ENCODE measurements at regions not wholly inside any gene's neighbourhood (a gene's known extent, or its start where the extent isn't known, plus 50 kb on each side); places are given as distances from the start of the nearest gene placed in this dataset.
"Not testable (repeated sequence)": the region's sequence is repeated elsewhere in the genome, so short reads cannot be mapped to it uniquely, and the experiment has no call there.

- WGBS, 2 donors, result 80 to 86% methylated on average over 6 of the region's 6 CpGs
- DNase-seq, result no peak
Observed at GRCh38 chr12:115794659-115795081, 482.8 kb downstream of the MED13L start.

GRCh38 chr12:115791331-115791730 lies 486.2 kb downstream of the MED13L start:
- Histone ChIP-seq H3K27me3 (no peaks in the 10 kb centered on the region), H3K4me1 (no peaks in the 10 kb centered on the region), H3K4me3 (replicated peaks in 1 of 3) (no peak overlapping the region), H3K27ac (no peak overlapping the region), H3K9me3 (no peaks in the 10 kb centered on the region), H3K36me3 (no peaks in the 10 kb centered on the region)
- WGBS, 2 donors, result 66 to 81% methylated on average over 2 to 4 of the region's 4 CpGs
- DNase-seq, result no peak
- TF ChIP-seq CTCF (IDR thresholded peaks at IDR 0.05) (no peak), POLR2A (IDR thresholded peaks at IDR 0.05) (no peak)
- intact Hi-C loops (cut with DNase I), result no loop called here

More at GRCh38 chr12:115794659-115795081, 482.8 kb downstream of the MED13L start:
- Histone ChIP-seq H3K4me3 (replicated peaks in 1 of 3) (no peak overlapping the region), H3K27me3 (no peaks in the 10 kb centered on the region), H3K27ac (no peak overlapping the region), H3K9me3 (no peaks in the 10 kb centered on the region), H3K4me1 (no peaks in the 10 kb centered on the region), H3K36me3 (no peaks in the 10 kb centered on the region)
- TF ChIP-seq POLR2A (IDR thresholded peaks at IDR 0.05) (no peak), CTCF (IDR thresholded peaks at IDR 0.05) (no peak)
- intact Hi-C loops (cut with DNase I), result no loop called here

- Histone ChIP-seq H3K36me3 (no peaks in the 10 kb centered on the region), H3K4me3 (replicated peaks in 1 of 3) (no peak overlapping the region), H3K9me3 (no peaks in the 10 kb centered on the region), H3K27me3 (no peaks in the 10 kb centered on the region), H3K4me1 (no peaks in the 10 kb centered on the region), H3K27ac (no peak overlapping the region)
- WGBS, 2 donors, result 90 to 96% methylated on average over 1 of the region's 1 CpG
- DNase-seq, result no peak
- intact Hi-C loops (cut with DNase I), result no loop called here
- TF ChIP-seq CTCF (IDR thresholded peaks at IDR 0.05), result no peak
- TF ChIP-seq POLR2A (IDR thresholded peaks at IDR 0.05), result no peak
Observed at GRCh38 chr12:115790526-115790925, 487.0 kb downstream of the MED13L start.

GRCh38 chr12:115786490-115786889 lies 491.0 kb downstream of the MED13L start:
- DNase-seq; H3K4me3 ChIP-seq (replicated peaks in 1 of 3); H3K4me1 ChIP-seq; intact Hi-C loops (cut with DNase I); H3K36me3 ChIP-seq; H3K27me3 ChIP-seq; H3K27ac ChIP-seq; H3K9me3 ChIP-seq: not testable (repeated sequence)
- 98% methylated on average over 3 of the region's 3 CpGs for WGBS, 2 donors

GRCh38 chr12:115785548-115785947 lies 491.9 kb downstream of the MED13L start:
- 94 to 97% methylated on average over 3 of the region's 3 CpGs for WGBS, 2 donors
- Histone ChIP-seq H3K4me3 (replicated peaks in 1 of 3) (no peak overlapping the region), H3K4me1 (no peaks in the 10 kb centered on the region), H3K36me3 (no peaks in the 10 kb centered on the region), H3K27ac (no peak overlapping the region), H3K9me3 (no peaks in the 10 kb centered on the region), H3K27me3 (no peaks in the 10 kb centered on the region)
- intact Hi-C loops (cut with DNase I), result no loop called here
- no peak for DNase-seq
- no peak for TF ChIP-seq CTCF (IDR thresholded peaks at IDR 0.05)
- no peak for TF ChIP-seq POLR2A (IDR thresholded peaks at IDR 0.05)

GRCh38 chr12:115776399-115776798 lies 501.1 kb downstream of the MED13L start:
- Histone ChIP-seq H3K4me3 (replicated peaks in 1 of 3) (no peak overlapping the region), H3K9me3 (no peaks in the 10 kb centered on the region), H3K27me3 (no peaks in the 10 kb centered on the region), H3K4me1 (peaks cover 4 to 12% of the 10 kb centered on the region in 2 donors), H3K36me3 (no peaks in the 10 kb centered on the region), H3K27ac (no peak overlapping the region)
- TF ChIP-seq POLR2A (IDR thresholded peaks at IDR 0.05), result no peak
- no peak for TF ChIP-seq CTCF (IDR thresholded peaks at IDR 0.05)
- no peak for DNase-seq
- WGBS, 2 donors, result 90 to 92% methylated on average over 1 of the region's 1 CpG
- intact Hi-C loops (cut with DNase I), result no loop called here

Measured in thyroid gland (tissue), 4 donors.